ENCODE measurements at regions not wholly inside any gene's neighbourhood (a gene's known extent, or its start where the extent isn't known, plus 50 kb on each side); places are given as distances from the start of the nearest gene placed in this dataset.
"Not testable (repeated sequence)": the region's sequence is repeated elsewhere in the genome, so short reads cannot be mapped to it uniquely, and the experiment has no call there.

DNA sequence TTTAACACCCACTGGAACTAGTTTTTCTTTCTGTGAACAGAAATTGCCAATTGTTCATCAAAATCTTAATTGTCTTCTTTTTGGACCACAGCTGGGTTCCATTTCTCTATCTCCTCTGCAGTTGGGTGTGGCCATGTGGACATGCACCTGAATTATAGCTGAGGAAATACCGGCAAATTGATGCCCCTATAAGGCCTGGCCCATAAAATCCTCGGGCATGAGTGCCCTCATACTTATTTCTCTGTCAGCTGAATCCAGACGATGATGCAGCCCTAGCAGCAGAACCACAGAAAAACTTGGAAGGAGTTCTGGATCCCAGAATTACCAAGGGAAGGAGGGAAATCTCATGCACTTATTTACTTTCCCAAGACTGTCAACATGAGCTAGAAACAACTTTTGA is 249.0 kb downstream of the CYRIA start:
- FAIRE-seq (no peak), DNase-seq (ENCODE audit: insufficient read length, low spot score) (no peak)

DNA sequence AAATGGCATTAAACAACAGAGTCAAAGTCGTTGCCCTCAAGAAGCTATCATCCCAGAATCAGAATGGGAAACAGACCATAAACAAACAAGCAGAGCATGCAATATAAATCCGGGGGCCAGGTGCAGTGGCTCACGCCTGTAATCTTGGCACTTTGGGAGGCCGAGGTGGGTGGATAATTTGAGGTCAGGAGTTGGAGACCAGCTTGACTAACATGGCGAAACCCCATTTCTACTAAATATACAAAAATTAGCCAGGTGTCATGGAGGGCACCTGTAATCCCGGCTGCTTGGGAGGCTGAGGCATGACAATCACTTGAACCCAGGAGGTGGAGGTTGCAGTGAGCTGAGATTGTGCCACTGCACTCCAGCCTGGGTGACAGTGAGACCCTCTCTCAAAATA is 249.8 kb downstream of the CYRIA start:
- DNase-seq (ENCODE audit: insufficient read length, low spot score); FAIRE-seq: not testable (repeated sequence)

GRCh38 chr2:16413947-16414346 is 251.7 kb downstream of the CYRIA start:
- DNase-seq (ENCODE audit: insufficient read length, low spot score) (no peak), FAIRE-seq (no peak)

- DNase-seq (ENCODE audit: insufficient read length, low spot score) (no peak), FAIRE-seq (no peak)
Observed at GRCh38 chr2:16413285-16413684, 252.3 kb downstream of the CYRIA start.

- no peak for FAIRE-seq
- DNase-seq (ENCODE audit: insufficient read length, low spot score): no peak
Observed at GRCh38 chr2:16412321-16413030, 253.2 kb downstream of the CYRIA start.

DNA sequence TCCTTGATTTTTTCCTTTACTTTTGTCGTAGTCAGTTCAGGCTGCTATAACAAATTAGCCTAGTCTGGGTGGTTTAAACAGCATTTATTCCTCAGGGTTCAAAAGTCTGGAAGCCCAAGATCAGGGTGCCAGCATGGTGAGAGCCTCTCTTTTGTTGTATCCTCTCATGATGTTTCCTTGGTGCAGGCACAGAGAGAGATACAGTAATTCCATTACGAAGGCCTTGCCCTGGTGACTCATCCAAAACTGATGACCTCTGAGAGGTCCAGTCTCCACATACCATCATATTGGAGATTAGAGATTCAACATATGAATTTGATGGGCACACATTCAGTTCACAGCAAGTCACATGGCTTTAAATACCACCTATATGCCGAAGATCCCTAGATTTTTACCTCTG is 253.8 kb downstream of the CYRIA start:
- DNase-seq (ENCODE audit: insufficient read length, low spot score): no peak
- no peak for FAIRE-seq

GRCh38 chr2:16409849-16410248 is 255.8 kb downstream of the CYRIA start:
- no peak for DNase-seq (ENCODE audit: insufficient read length, low spot score)
- peak; percentile 87 for FAIRE-seq

DNA sequence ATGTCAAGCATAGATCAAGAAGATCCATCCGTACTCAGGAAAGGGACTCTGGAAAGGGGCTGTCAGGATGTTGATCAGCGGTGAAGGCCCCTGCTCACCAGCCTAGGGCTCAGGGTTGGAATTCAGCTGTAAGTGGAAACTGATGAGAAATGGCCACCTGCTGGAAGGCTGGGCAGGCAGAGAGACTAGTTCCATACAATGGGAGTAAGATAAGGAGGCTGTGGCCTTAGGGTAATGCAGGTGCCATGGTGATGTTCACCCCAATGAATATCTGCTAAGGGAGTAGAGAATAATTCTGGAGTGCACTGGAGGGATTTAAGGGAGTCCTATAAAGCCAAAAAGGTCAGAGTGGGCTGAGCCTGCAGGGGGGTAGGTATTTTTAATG is 256.6 kb downstream of the CYRIA start:
- no peak for FAIRE-seq
- DNase-seq (ENCODE audit: insufficient read length, low spot score): no peak

GRCh38 chr2:16408331-16409005 is 257.2 kb downstream of the CYRIA start:
- DNase-seq (ENCODE audit: insufficient read length, low spot score) (no peak), FAIRE-seq (no peak)

- DNase-seq (ENCODE audit: insufficient read length, low spot score) (no peak), FAIRE-seq (no peak)
Observed at GRCh38 chr2:16407358-16407757, 258.3 kb downstream of the CYRIA start.

GRCh38 chr2:16406496-16407289 is 258.9 kb downstream of the CYRIA start:
- FAIRE-seq (no peak), DNase-seq (ENCODE audit: insufficient read length, low spot score) (no peak)

- FAIRE-seq: no peak
- DNase-seq (ENCODE audit: insufficient read length, low spot score): no peak
Observed at GRCh38 chr2:16405551-16405950, 260.1 kb downstream of the CYRIA start.

DNA sequence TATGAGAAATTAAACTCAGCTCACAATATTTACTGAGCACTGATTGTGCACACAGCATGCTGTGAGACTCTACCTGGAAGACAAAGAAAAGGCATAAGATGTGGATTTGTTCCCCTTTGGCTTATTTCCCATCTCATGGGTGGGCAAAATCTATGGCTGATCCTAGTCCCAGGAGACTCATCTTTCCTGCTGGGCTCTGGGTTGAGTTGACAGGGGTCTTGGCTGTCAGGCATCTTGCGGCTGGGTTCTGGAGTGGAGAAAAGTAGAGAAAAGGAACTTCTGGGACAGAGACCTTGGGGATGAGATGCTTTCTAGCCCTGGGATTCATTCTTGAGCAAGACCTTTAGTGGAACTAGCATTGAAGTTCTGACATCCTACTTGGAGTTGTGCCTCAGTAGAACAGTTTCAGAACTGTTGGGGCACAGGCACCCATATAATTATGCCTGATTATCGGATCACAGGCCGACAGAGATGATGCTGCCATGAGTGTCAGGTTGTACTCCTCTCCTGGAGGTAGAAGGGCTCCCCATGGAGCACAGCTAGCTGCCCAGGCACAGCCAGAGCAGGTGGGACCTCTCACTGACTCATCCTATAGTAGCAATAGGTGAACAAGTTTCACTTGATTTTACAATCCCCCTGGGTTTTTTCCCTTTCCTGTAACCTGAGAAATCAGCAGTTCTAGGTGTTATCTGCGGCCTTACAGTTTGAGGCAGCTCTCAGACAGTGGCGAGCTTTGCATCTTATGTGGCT is 260.9 kb downstream of the CYRIA start:
- no peak for FAIRE-seq
- DNase-seq (ENCODE audit: insufficient read length, low spot score): no peak

DNA sequence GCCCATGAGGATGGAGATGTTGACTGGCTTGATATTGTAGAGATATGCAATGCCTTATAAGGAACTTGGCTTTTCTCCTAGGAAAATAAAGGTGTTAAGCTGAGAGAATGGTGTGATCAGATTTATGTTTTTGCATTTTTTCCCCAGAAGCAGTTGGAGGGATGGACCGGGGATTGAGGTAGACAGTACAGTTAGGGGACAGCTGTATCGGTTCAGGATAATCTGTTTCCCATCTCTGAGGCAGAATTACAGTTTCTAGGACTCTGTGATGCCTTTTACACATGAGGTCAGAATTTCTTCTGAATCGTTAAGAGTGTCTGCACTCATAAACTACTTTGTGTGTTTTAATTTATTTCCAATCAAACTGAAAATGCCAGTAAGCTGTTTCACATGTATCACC is 261.5 kb downstream of the CYRIA start:
- DNase-seq (ENCODE audit: insufficient read length, low spot score) (no peak), FAIRE-seq (no peak)

DNA sequence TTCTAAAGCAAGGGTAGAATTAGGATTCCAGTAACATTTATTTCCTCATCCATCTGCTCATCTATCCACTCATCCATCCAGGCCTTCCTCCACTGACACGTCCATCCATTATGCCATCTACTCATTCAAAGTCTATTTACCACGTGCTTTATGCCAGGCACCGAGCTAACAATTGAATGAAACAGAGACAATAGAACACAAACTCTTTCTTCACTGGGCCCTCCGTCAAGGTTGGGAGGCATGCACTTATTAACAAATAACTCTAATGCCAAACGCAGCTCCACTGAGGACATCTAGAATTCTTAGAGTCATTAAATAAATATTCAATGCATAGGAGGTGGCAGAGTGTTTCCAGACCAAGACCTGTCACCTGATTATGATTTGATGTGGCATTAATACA is 262.7 kb downstream of the CYRIA start:
- no peak for FAIRE-seq
- no peak for DNase-seq (ENCODE audit: insufficient read length, low spot score)

GRCh38 chr2:16401761-16402300 is 263.8 kb downstream of the CYRIA start:
- FAIRE-seq: no peak
- no peak for DNase-seq (ENCODE audit: insufficient read length, low spot score)

- DNase-seq (ENCODE audit: insufficient read length, low spot score): no peak
- no peak for FAIRE-seq
Observed at GRCh38 chr2:16400127-16400623, 265.5 kb downstream of the CYRIA start.

- no peak for DNase-seq (ENCODE audit: insufficient read length, low spot score)
- no peak for FAIRE-seq
Observed at GRCh38 chr2:16398486-16399043, 267.1 kb downstream of the CYRIA start.

- FAIRE-seq: no peak
- DNase-seq (ENCODE audit: insufficient read length, low spot score): no peak
Observed at GRCh38 chr2:16397681-16398475, 267.8 kb downstream of the CYRIA start.

Measured in HTR-8/SVneo (cell line).